Loucy (cell line): ENCODE measurements at regions not wholly inside any gene's neighbourhood (a gene's known extent, or its start where the extent isn't known, plus 50 kb on each side); places are given as distances from the start of the nearest gene placed in this dataset.

ENCODE experiments used
- H2AFZ ChIP-seq: fragments of 200-600 bp; sonication (generic); 2 replicates; pipeline ENCODE4 v1.6.0; 2016; ENCODE audit warnings: antibody characterized with exemption, mild to moderate bottlenecking, low read length, moderate library complexity
- H3F3A ChIP-seq: fragments of 200-600 bp; 2 replicates; pipeline ENCODE4 v1.6.0; 2016; ENCODE audit warnings: antibody characterized with exemption, low read depth, mild to moderate bottlenecking
- H3K27me3 ChIP-seq: fragments of 200-600 bp; sonication (generic); 2 replicates; pipeline ENCODE4 v1.6.1; 2014; ENCODE audit warnings: low read length, mild to moderate bottlenecking; ENCODE audit not compliant: insufficient read depth, poor library complexity, severe bottlenecking
- H3K36me3 ChIP-seq: fragments of 200-600 bp; sonication (generic); 2 replicates; pipeline ENCODE4 v1.6.1; 2016; ENCODE audit warnings: low read length; ENCODE audit not compliant: insufficient read depth
- H3K4me1 ChIP-seq: fragments of 200-600 bp; sonication (generic); 2 replicates; pipeline ENCODE4 v1.5.1; 2014; ENCODE audit warnings: low read length, mild to moderate bottlenecking; ENCODE audit not compliant: insufficient read depth, poor library complexity, severe bottlenecking
- H3K4me2 ChIP-seq: fragments of 200-600 bp; sonication (generic); 2 replicates; pipeline ENCODE4 v1.6.0; 2014; ENCODE audit warnings: antibody characterized with exemption, low read length, low read depth, mild to moderate bottlenecking; ENCODE audit not compliant: poor library complexity, severe bottlenecking
- H3K4me3 ChIP-seq: fragments of 200-600 bp; sonication (generic); 2 replicates; pipeline ENCODE4 v1.5.1; 2014; ENCODE audit warnings: low read length, mild to moderate bottlenecking, mixed read lengths; ENCODE audit not compliant: poor library complexity, severe bottlenecking
- H3K79me2 ChIP-seq: fragments of 200-600 bp; sonication (generic); 2 replicates; pipeline ENCODE4 v1.6.1; 2014; ENCODE audit warnings: low read length; ENCODE audit not compliant: insufficient read depth
- H3K9ac ChIP-seq: fragments of 200-600 bp; sonication (generic); 2 replicates; pipeline ENCODE4 v1.6.0; 2014; ENCODE audit warnings: mild to moderate bottlenecking, low read depth, low read length, moderate library complexity; ENCODE audit not compliant: poor library complexity, severe bottlenecking
- H3K9me2 ChIP-seq: fragments of 200-600 bp; sonication (generic); replicated peaks from 2 replicates; pipeline ENCODE4 v1.6.1; 2016; ENCODE audit warnings: low read depth, low read length, mixed read lengths
- H3K9me3 ChIP-seq: fragments of 200-600 bp; sonication (generic); 2 replicates; pipeline ENCODE4 v1.6.1; 2014; ENCODE audit warnings: mild to moderate bottlenecking, antibody characterized with exemption, low read length, low read depth; ENCODE audit not compliant: insufficient read depth
- H4K20me1 ChIP-seq: fragments of 200-600 bp; sonication (generic); 2 replicates; pipeline ENCODE4 v1.6.0; 2014; ENCODE audit warnings: antibody characterized with exemption, low read length, mild to moderate bottlenecking; ENCODE audit not compliant: insufficient read depth, poor library complexity, severe bottlenecking
- EZH2phosphoT487 ChIP-seq: fragments of 200-600 bp; IDR thresholded peaks from 2 replicates; pipeline ENCODE4 v1.6.1; 2018; ENCODE audit warnings: antibody characterized with exemption, mild to moderate bottlenecking, moderate library complexity, borderline replicate concordance
- TF ChIP-seq, protein P1 (sequence below): fragments of 200-600 bp; sonication (generic); conservative IDR thresholded peaks from 2 replicates; pipeline ENCODE4 v1.5.1; 2014; ENCODE audit warnings: mild to moderate bottlenecking, antibody characterized with exemption, low read length

DNA sequence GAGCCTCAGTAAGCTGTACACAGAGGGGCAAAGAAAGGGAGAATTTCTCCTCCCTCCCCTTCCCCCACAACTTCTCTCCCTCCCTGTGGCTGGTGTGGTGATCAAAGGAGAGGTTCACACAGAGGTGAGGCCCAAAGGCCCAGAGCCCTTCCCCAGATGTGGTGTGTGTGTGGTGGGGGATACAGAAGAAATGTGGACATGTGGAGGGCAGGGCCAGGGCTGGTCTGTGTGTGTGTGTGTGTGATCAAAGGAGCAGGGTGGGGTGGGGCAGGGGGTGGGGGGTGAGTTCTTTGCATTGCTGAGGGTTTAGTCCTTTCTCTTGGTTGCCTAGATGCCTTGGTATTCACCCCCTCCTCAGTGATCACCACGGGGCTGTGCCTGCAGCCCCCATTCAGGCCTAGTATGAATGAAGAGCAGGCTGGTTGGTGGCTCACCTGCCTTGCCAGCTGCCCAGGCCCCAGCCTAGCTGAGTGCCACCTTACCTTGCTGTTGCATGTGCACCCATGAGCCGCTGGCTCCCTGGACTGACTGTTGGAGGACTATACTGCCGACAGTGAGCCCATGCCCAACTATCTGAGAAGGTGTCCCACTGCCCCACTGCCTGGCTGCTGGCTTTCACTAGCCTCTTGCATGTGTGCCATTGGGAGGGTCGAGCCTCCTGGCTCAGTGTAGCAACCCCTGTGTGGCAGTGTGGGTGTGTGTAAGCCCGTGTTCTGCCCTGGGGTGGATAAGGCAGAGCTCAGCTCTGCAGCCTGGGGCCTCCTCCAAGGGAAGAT lies 101.9 kb downstream of the EFNB1 start:
- Histone ChIP-seq H3K36me3 (no peaks in the 10 kb centered on the region), H3K4me1 (peaks cover 5% of the 10 kb centered on the region), H2AFZ (no peak overlapping the region), H3K79me2 (no peaks in the 10 kb centered on the region), H3K27me3 (no peaks in the 10 kb centered on the region), H3K9ac (no peak overlapping the region), H4K20me1 (no peaks in the 10 kb centered on the region), H3K4me3 (no peak overlapping the region), H3K9me2 (no peaks in the 10 kb centered on the region), H3F3A (no peaks in the 10 kb centered on the region), H3K4me2 (no peak overlapping the region), H3K9me3 (no peaks in the 10 kb centered on the region)
- TF ChIP-seq, protein P1, sequence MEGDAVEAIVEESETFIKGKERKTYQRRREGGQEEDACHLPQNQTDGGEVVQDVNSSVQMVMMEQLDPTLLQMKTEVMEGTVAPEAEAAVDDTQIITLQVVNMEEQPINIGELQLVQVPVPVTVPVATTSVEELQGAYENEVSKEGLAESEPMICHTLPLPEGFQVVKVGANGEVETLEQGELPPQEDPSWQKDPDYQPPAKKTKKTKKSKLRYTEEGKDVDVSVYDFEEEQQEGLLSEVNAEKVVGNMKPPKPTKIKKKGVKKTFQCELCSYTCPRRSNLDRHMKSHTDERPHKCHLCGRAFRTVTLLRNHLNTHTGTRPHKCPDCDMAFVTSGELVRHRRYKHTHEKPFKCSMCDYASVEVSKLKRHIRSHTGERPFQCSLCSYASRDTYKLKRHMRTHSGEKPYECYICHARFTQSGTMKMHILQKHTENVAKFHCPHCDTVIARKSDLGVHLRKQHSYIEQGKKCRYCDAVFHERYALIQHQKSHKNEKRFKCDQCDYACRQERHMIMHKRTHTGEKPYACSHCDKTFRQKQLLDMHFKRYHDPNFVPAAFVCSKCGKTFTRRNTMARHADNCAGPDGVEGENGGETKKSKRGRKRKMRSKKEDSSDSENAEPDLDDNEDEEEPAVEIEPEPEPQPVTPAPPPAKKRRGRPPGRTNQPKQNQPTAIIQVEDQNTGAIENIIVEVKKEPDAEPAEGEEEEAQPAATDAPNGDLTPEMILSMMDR = no peak
- no peak for TF ChIP-seq EZH2phosphoT487

DNA sequence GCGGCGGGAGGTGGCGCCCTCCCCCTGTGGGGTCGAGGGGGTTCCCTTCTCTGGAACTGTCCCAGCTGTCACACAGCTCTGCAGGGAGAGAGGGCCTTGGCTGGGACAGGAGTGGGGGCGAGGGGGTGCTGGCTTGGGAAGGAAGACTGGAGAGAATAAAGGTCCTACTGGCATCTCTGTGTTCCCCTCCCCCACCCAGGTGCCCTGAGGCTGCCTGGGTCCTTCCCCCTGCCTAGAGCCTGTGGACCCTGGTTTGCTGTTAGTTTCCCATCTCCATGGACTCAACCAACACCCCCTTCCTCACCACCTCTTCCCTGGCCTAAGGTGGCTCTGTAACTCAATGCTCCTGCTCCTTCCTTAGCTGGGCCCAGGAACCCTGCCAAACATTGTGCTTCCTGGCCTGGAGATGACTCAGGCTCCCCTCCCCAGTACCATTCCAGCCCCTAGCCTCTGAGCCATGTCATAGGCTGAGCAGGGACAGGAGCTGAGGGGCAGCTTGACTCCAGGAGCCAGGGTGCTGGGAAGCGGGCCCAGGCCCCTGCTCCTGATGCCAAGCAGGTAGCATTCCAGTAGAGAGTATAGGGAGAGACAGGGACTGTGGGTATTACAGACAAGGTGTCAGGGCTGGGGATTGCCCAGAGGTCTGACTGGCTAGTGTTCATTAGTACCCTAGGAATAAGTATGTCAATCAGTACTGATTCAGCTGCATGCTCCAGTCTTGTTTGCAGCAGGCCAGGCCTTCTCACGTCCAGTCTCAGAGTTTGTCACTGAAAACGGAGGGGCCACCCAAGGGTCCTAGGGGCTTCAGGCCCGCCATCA lies 100.7 kb downstream of the EFNB1 start:
- TF ChIP-seq EZH2phosphoT487 = no peak
- TF ChIP-seq, protein P1 = no peak
- Histone ChIP-seq H3K4me1 (peaks cover 5% of the 10 kb centered on the region), H3K79me2 (no peaks in the 10 kb centered on the region), H2AFZ (no peak overlapping the region), H3K27me3 (no peaks in the 10 kb centered on the region), H3K4me3 (no peak overlapping the region), H3K9me2 (no peaks in the 10 kb centered on the region), H3F3A (no peaks in the 10 kb centered on the region), H3K36me3 (no peaks in the 10 kb centered on the region), H4K20me1 (no peaks in the 10 kb centered on the region), H3K9me3 (no peaks in the 10 kb centered on the region), H3K4me2 (no peak overlapping the region), H3K9ac (no peak overlapping the region)

DNA sequence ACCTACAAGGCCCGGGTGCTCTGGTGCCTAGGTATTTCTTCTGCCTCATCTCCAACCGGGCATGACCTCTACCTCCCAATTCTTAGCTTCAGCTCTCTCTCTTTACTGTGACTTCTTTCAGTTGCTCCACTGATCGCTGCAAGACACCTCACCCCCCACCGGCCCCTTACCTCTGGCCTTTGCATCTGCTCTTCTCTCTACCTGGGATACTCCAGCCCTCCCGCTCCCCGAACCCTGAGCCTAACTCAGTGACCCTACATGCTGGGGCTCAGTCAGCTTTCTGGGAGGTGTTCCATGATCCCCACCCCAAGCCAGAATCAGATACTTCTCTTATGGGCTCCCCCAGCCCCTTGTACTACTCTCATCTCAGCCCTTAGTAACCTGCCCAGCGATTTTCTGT lies 99.6 kb downstream of the EFNB1 start:
- TF ChIP-seq EZH2phosphoT487 = no peak
- TF ChIP-seq, protein P1 = no peak
- Histone ChIP-seq H4K20me1 (no peaks in the 10 kb centered on the region), H3K27me3 (no peaks in the 10 kb centered on the region), H3K36me3 (no peaks in the 10 kb centered on the region), H3K9ac (no peak overlapping the region), H3F3A (no peaks in the 10 kb centered on the region), H3K9me2 (no peaks in the 10 kb centered on the region), H2AFZ (no peak overlapping the region), H3K9me3 (no peaks in the 10 kb centered on the region), H3K4me1 (peaks cover 5% of the 10 kb centered on the region), H3K79me2 (no peaks in the 10 kb centered on the region), H3K4me2 (no peak overlapping the region), H3K4me3 (no peak overlapping the region)
